Body of pancreas (tissue), 4 donors: ENCODE measurements at regions not wholly inside any gene's neighbourhood (a gene's known extent, or its start where the extent isn't known, plus 50 kb on each side); places are given as distances from the start of the nearest gene placed in this dataset.

Source experiments
- POLR2A ChIP-seq, 3 donors: fragments of 450-650 bp; IDR thresholded peaks; one replicate each; pipeline ENCODE4 v1.6.1; 2016; ENCODE audit warnings: antibody characterized with exemption in 3 of 3, mild to moderate bottlenecking in 2 of 3
- TF ChIP-seq, protein P1 (sequence below), 7 experiments: fragments of 450-650 bp in 4 of 7; fragments of 200-600 bp in 3 of 7; sonication (generic) in 3 of 7; IDR thresholded peaks; one replicate each; pipeline ENCODE4 v1.5.1; 2016 to 2019; ENCODE audit warnings: antibody characterized with exemption in 7 of 7

DNA sequence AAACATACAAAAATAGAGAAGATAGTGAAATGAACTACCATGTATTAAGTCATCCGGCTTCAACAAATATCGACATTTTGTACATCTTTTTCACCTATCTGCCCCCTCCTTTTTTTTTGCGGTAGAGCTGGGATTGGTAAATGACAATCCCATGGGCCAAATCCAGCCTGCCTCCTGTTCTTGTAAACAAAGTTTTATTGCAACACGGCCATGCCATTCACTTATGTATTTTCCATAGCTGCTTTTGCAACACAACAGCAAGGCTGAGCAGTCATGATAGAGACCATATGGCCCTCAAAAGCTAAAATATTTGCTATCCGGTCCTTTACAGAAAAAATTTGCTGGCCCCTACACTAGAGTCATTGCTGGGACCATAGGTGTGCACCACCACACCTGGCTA, 58.1 kb upstream of the PLEKHG3 start:
- TF ChIP-seq, protein P1, sequence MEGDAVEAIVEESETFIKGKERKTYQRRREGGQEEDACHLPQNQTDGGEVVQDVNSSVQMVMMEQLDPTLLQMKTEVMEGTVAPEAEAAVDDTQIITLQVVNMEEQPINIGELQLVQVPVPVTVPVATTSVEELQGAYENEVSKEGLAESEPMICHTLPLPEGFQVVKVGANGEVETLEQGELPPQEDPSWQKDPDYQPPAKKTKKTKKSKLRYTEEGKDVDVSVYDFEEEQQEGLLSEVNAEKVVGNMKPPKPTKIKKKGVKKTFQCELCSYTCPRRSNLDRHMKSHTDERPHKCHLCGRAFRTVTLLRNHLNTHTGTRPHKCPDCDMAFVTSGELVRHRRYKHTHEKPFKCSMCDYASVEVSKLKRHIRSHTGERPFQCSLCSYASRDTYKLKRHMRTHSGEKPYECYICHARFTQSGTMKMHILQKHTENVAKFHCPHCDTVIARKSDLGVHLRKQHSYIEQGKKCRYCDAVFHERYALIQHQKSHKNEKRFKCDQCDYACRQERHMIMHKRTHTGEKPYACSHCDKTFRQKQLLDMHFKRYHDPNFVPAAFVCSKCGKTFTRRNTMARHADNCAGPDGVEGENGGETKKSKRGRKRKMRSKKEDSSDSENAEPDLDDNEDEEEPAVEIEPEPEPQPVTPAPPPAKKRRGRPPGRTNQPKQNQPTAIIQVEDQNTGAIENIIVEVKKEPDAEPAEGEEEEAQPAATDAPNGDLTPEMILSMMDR (IDR thresholded peaks at IDR 0.05): no peak
- TF ChIP-seq POLR2A (IDR thresholded peaks at IDR 0.05): no peak
